Lower leg skin (tissue), 3 donors: ENCODE measurements at regions not wholly inside any gene's neighbourhood (a gene's known extent, or its start where the extent isn't known, plus 50 kb on each side); places are given as distances from the start of the nearest gene placed in this dataset.

Experiments
- POLR2A ChIP-seq, 2 donors: fragments of 450-650 bp; IDR thresholded peaks; one replicate each; pipeline ENCODE4 v1.6.1; 2016 to 2017; ENCODE audit warnings: antibody characterized with exemption in 2 of 2, mild to moderate bottlenecking in 1 of 2, moderate library complexity in 1 of 2
- TF ChIP-seq, protein P1 (sequence below), 3 donors: fragments of 450-650 bp; IDR thresholded peaks; one replicate each; pipeline ENCODE4 v1.5.1; 2016; ENCODE audit warnings: antibody characterized with exemption in 3 of 3, mild to moderate bottlenecking in 3 of 3, moderate library complexity in 2 of 3

DNA sequence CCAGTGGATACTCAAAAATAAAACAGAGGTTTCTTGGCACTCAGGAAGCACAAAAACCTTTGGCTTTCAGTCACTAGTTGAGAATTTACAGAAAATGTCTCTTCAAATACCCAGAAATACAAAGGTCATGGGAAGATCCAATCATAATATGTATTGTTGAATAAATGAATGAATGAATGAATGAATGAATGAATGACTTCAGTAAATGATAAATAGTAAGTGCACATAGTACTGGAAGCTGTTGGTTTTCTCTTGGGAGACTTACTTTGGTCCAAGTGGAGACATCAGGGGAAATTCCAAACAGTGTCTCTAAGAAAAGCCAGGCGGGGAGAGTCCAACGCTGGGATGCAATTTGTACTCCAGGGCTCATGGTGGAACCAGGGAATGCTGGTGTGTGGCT, 261.3 kb upstream of the KLHL29 start:
- no peak for TF ChIP-seq POLR2A (IDR thresholded peaks at IDR 0.05)
- TF ChIP-seq, protein P1, sequence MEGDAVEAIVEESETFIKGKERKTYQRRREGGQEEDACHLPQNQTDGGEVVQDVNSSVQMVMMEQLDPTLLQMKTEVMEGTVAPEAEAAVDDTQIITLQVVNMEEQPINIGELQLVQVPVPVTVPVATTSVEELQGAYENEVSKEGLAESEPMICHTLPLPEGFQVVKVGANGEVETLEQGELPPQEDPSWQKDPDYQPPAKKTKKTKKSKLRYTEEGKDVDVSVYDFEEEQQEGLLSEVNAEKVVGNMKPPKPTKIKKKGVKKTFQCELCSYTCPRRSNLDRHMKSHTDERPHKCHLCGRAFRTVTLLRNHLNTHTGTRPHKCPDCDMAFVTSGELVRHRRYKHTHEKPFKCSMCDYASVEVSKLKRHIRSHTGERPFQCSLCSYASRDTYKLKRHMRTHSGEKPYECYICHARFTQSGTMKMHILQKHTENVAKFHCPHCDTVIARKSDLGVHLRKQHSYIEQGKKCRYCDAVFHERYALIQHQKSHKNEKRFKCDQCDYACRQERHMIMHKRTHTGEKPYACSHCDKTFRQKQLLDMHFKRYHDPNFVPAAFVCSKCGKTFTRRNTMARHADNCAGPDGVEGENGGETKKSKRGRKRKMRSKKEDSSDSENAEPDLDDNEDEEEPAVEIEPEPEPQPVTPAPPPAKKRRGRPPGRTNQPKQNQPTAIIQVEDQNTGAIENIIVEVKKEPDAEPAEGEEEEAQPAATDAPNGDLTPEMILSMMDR (IDR thresholded peaks at IDR 0.05), result no peak
